Stimulated activated CD8-positive, alpha-beta memory T cell treated with anti-CD3 and anti-CD28 coated beads, Interleukin-15, amount 100 ng/mL, for 1 hour (primary cell): ENCODE measurements at regions not wholly inside any gene's neighbourhood (a gene's known extent, or its start where the extent isn't known, plus 50 kb on each side); places are given as distances from the start of the nearest gene placed in this dataset.

ENCODE experiments used
- DNase-seq: peaks from one replicate; pipeline ENCODE4 v3.0.0-alpha.2; 2020; ENCODE audit warnings: low read depth

- no peak for DNase-seq
Observed at GRCh38 chr2:23246992-23247683, 137.8 kb upstream of the KLHL29 start.

- DNase-seq, result no peak
Observed at GRCh38 chr2:23248667-23249066, 136.3 kb upstream of the KLHL29 start.

GRCh38 chr2:23249348-23249747 lies 135.6 kb upstream of the KLHL29 start:
- no peak for DNase-seq

GRCh38 chr2:23250371-23250770 lies 134.6 kb upstream of the KLHL29 start:
- DNase-seq, result no peak

GRCh38 chr2:23256643-23257042 lies 128.3 kb upstream of the KLHL29 start:
- no peak for DNase-seq

- DNase-seq, result no peak
Observed at GRCh38 chr2:23260621-23261020, 124.4 kb upstream of the KLHL29 start.

GRCh38 chr2:23268467-23269263 lies 116.3 kb upstream of the KLHL29 start:
- no peak for DNase-seq

GRCh38 chr2:23269747-23270146 lies 115.2 kb upstream of the KLHL29 start:
- no peak for DNase-seq

GRCh38 chr2:23270810-23271209 lies 114.2 kb upstream of the KLHL29 start:
- no peak for DNase-seq

- DNase-seq, result no peak
Observed at GRCh38 chr2:23271230-23271629, 113.7 kb upstream of the KLHL29 start.

GRCh38 chr2:23273786-23274185 lies 111.2 kb upstream of the KLHL29 start:
- DNase-seq, result no peak

- no peak for DNase-seq
Observed at GRCh38 chr2:23280401-23280800, 104.6 kb upstream of the KLHL29 start.

- DNase-seq, result no peak
Observed at GRCh38 chr2:23283653-23284052, 101.3 kb upstream of the KLHL29 start.

- no peak for DNase-seq
Observed at GRCh38 chr2:23285091-23285800, 99.7 kb upstream of the KLHL29 start.

- DNase-seq, result no peak
Observed at GRCh38 chr2:23286031-23286757, 98.8 kb upstream of the KLHL29 start.

GRCh38 chr2:23286758-23287704 lies 97.9 kb upstream of the KLHL29 start:
- DNase-seq, result no peak

GRCh38 chr2:23289671-23290070 lies 95.3 kb upstream of the KLHL29 start:
- no peak for DNase-seq

- DNase-seq, result no peak
Observed at GRCh38 chr2:23291239-23291638, 93.7 kb upstream of the KLHL29 start.

GRCh38 chr2:23292024-23292423 lies 93.0 kb upstream of the KLHL29 start:
- no peak for DNase-seq

GRCh38 chr2:23293063-23293462 lies 91.9 kb upstream of the KLHL29 start:
- no peak for DNase-seq

- DNase-seq, result no peak
Observed at GRCh38 chr2:23293731-23294130, 91.2 kb upstream of the KLHL29 start.
